Fibroblast of lung (primary cell): ENCODE measurements at regions not wholly inside any gene's neighbourhood (a gene's known extent, or its start where the extent isn't known, plus 50 kb on each side); places are given as distances from the start of the nearest gene placed in this dataset.

Experiments
- EZH2 ChIP-seq: IDR thresholded peaks from 2 replicates; pipeline ENCODE4 v1.5.1; 2012; ENCODE audit warnings: low read length, control low read depth, mild to moderate bottlenecking; ENCODE audit errors: missing control alignments
- TF ChIP-seq, protein P1 (sequence below), 2 donors: IDR thresholded peaks in 1 of 2; conservative IDR thresholded peaks in 1 of 2; 1 replicate in 1 of 2; 2 replicates in 1 of 2; pipeline ENCODE4 v1.5.1; 2011 to 2012; ENCODE audit warnings: low read length in 2 of 2, control low read depth in 1 of 2, inconsistent platforms in 1 of 2, low read depth in 1 of 2, mild to moderate bottlenecking in 1 of 2

DNA sequence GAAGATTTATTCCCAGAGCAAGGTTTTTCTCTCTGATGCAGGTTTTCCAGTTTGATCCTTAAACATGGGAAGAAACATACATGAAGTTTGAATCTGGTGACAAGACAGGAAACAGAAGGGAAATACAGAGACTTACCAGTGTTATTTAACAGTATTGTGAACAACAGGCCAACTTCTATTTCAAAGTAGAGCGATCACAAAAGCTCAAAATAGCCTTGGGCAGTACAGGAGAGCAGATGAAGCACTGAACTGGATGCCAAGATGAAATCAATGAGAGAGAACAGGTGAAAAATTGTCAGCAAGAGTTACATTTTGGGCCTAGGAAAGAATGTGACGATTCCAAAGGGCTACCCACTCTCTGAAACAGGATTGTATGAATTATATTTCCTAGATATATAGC is 114.8 kb upstream of the PTPRK start:
- TF ChIP-seq, protein P1, sequence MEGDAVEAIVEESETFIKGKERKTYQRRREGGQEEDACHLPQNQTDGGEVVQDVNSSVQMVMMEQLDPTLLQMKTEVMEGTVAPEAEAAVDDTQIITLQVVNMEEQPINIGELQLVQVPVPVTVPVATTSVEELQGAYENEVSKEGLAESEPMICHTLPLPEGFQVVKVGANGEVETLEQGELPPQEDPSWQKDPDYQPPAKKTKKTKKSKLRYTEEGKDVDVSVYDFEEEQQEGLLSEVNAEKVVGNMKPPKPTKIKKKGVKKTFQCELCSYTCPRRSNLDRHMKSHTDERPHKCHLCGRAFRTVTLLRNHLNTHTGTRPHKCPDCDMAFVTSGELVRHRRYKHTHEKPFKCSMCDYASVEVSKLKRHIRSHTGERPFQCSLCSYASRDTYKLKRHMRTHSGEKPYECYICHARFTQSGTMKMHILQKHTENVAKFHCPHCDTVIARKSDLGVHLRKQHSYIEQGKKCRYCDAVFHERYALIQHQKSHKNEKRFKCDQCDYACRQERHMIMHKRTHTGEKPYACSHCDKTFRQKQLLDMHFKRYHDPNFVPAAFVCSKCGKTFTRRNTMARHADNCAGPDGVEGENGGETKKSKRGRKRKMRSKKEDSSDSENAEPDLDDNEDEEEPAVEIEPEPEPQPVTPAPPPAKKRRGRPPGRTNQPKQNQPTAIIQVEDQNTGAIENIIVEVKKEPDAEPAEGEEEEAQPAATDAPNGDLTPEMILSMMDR (conservative IDR thresholded peaks at IDR 0.05 in 1 of 2, IDR thresholded peaks at IDR 0.05 in 1 of 2; ENCODE audit: low read depth in 1 of 2, low read length in 2 of 2) = no peak
- TF ChIP-seq EZH2 = no peak
